ENCODE measurements at regions not wholly inside any gene's neighbourhood (a gene's known extent, or its start where the extent isn't known, plus 50 kb on each side); places are given as distances from the start of the nearest gene placed in this dataset.

DNA sequence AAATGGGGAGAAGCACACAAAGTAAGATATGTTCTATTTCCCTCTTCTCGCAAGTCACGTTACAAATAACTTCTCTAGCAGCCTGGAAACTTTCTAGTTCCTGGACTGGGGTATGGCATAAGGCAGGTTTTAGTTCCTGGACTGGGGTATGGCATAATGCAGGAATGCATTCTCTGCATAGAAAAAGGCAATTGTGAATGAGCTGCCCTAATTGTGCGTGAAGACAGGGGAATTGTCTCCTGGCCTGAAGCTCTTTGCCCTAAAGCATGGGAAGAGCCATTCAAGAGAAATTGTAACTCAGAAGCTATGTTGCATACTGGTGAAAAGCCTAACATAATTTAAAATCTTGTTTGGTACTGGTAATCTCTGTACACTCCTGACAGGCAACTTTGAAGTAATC, 54.3 kb upstream of the CBLB start:
- H3K27ac ChIP-seq, result no peak overlapping the region
- no peak overlapping the region for H3K4me3 ChIP-seq

DNA sequence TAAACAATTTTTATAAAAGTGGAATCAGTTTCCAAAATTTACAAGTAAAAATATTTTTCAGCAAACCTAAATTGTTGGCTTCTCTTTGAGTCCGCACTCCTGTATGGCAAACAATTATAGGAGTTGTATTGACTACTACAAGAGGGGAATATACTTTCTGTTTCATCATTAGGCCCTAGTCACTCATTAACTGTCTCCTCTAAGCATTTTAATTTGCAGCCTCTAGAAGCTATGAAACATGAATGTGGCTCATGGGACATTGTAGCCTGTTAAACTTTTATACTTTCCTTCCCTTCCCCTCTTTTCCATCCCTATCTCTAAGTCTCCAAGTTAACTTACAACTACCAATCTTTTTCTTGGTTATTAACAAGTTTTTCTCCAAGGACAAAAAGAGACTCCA, 58.9 kb upstream of the CBLB start:
- no peak overlapping the region for H3K4me3 ChIP-seq

DNA sequence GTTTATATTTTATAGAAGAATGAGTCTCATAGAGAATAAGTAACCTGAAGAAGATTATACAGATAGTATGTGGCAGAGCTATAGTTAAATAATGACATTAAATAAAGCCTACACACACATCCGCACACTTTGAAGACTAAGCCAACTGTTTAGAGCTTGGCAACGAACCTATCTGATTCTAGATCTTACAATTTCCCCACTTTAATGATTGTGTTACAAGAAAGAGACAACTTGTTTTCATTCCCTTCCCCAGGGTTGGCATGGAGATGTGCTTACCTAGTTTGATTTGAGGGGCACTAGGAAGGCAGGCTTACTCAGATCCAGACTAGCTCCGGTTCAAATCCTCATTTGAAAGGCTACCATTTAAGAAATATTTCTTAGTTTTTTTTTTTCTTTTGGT, 61.9 kb upstream of the CBLB start:
- Histone ChIP-seq H3K4me3 (no peak overlapping the region), H3K27ac (no peak overlapping the region)

More for the DNA sequence above, 58.9 kb upstream of the CBLB start:
- no peak overlapping the region for H3K27ac ChIP-seq

DNA sequence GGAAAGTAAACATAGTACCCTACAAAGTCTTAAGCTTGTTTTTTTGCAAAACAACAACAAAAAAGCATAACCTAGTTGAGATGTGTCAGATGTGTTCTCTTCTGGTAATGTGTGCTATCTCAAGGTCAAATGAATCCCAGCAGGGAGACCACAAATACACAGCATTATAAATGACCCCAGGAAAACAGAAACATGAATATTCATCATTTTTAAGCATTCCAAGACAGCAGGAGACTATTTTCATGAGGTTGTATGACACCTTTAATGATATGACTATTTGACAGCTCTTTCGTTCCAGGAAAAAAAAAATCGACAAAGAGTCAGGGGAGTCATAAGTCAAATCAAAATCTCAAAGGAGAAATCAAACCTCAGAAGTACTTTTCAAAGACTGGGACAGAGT, 62.7 kb upstream of the CBLB start:
- Histone ChIP-seq H3K4me3 (no peak overlapping the region), H3K27ac (no peak overlapping the region)

DNA sequence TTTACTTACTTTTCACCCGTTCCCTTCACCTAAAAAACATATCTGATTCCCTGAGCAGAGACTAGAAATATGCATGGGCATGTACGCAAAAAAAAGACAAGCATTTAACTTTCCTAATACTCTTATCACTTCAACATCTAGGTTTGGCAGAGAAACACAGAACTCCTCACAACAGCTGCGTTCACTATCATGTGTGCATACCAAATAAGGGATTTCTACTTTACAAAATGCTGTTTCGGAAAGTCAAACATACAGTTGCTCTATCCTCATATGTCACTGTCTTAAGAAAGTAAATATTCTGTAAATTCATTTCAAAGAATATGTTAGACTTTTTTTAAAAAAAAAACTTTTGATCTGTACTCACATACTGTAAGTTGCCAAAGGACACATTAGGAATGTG, 65.1 kb upstream of the CBLB start:
- no peak overlapping the region for H3K27ac ChIP-seq
- H3K4me3 ChIP-seq, result no peak overlapping the region

DNA sequence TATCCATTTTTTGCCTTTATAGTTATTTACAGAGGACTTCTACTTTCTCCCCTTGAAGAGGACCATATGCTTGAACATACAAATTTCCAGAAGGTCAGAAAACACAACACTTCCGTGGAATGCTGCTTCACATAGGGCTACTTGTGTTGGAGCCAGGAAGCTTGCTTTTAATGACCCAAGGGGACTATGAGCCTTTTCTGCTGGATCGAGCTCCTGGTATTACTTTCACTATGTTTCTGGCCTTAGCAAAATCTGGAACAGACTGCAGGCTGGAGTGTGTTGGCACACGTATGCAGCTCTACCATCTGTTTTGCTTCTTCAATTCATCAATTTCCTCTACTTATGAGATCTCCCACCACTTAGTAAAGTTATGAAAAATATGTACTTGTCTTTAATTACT, 69.3 kb upstream of the CBLB start:
- Histone ChIP-seq H3K4me3 (no peak overlapping the region), H3K27ac (peak overlapping the region in 2 of 21 experiments; percentile 20 to 44)

DNA sequence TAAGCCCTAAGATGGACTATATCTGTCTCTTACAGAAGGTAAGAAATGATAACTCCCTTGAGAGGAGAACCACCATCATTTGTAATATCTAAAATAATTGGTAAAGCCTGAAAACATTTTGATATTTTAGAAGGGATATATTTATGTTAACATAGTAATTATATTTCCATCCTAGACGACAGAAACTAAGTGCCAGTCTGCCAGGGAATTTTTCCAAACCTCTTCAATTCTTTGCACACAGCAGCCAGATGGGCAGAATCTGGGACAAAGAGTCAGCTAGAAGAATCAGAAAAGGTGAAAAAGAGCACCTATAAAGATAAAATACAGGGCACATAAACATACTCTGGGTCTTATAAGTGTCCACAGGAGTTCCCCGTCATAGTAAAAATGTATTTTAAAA, 70.0 kb upstream of the CBLB start:
- no peak overlapping the region for H3K4me3 ChIP-seq
- H3K27ac ChIP-seq, result no peak overlapping the region

DNA sequence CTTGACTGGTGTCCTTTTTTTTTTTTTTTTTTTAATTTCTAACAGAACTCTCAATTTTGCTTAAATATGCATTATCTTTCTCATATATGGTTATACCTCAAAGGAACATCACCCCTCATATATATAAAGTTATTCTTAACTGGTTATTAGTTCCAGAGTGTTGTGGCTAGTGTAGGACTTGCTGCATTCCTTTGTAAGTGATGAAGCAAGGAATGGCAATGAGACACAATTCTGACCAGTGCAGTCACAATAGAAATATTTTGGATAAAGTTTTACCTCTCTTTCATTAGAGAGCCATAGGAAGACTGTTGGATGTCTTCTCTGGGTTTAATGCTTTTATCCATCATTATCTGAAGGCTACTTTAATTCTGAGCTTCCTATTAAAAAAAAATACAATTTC, 75.5 kb upstream of the CBLB start:
- Histone ChIP-seq H3K4me3 (no peak overlapping the region), H3K27ac (no peak overlapping the region)

DNA sequence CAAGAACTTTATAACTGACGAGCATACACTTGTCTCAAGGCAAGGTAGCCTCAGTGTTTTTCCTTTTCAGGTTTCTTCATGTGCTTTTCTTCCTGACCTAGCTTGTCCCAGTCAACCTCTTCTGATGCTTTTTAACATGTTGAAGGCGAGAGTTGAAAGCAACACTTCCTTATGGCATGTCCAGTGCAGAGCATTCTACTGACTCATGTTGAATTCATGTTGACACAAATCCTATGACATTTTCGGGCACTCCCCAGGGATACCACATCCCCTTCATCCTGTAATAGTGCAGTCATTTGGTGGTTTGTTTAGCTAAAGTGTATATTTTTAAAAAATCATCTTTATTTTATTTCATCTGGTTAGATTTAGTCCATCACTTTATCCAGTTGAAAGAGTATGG, 75.9 kb upstream of the CBLB start:
- H3K4me3 ChIP-seq, result no peak overlapping the region
- H3K27ac ChIP-seq, result no peak overlapping the region

DNA sequence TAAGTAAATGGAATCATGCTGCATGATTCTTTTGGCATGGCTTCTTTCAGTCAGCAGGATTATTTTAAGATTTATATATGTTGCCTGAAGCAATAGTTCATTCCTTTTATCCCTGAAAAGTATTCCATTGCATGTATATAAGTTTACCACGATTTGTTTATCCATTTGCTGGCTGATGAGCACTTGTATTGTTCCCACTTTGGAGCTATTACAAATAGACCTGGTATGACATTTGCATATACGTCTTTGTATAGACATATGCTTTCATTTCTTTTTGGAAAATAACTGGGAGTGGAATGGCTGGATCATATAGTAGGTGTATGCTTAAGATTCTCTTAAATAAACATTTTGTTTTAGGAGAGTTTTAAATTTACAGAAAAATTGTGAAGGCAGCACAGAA, 79.3 kb upstream of the CBLB start:
- H3K4me3 ChIP-seq, result no peak overlapping the region
- no peak overlapping the region for H3K27ac ChIP-seq

DNA sequence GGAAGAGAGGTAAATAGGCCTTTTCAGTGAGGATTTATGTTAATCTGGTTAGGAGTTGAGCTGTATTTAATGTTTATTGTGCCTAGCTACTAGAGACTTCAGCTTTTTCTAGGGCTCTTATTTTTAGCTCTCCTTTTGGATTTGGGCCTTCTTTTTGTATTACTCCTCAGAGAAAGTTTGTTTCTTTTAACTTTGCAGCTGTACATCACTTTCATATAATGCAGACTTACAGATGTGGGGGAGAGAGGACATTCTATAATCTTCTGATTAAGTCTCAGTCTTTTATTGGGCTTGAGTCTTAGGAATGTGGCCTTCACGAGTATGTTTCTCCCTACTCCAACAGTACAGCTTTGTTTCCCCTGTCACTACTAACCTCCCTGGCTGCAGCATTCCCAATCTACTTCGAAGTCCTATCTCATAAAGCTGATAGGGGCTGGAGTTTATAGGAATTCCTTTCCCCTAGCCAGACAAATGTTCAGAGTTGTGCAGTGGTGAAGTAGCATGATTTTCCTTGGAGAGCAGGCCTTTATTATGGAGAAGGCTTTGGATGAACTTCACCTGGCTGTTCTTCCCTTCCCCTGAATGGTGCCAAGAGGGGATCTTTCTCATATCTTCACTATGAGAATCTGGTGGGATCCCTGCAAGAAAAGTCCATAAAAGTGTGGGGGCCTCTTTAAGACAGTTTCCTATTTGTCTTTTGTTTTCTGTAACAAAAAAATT, 82.2 kb upstream of the CBLB start:
- Histone ChIP-seq H3K4me3 (no peak overlapping the region), H3K27ac (no peak overlapping the region)

DNA sequence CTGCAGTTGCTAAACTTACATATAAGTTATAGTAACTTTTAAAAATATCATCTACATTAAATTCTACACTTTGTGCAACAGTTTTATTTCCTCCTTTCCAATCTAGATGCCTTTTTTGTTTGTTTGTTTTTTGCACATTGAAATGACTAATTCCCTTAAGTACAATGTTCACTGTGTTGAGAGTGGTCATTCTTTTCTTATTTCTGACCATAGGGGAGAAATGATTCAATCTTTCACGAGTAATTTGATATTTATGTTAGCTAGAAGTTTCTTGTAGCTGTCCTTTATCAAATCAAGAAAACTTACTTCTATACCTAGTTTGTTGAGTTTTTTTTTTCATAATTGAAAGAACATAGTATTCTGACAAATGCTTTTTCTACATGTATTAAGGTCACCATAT, 85.0 kb upstream of the CBLB start:
- no peak overlapping the region for H3K27ac ChIP-seq
- H3K4me3 ChIP-seq, result no peak overlapping the region

DNA sequence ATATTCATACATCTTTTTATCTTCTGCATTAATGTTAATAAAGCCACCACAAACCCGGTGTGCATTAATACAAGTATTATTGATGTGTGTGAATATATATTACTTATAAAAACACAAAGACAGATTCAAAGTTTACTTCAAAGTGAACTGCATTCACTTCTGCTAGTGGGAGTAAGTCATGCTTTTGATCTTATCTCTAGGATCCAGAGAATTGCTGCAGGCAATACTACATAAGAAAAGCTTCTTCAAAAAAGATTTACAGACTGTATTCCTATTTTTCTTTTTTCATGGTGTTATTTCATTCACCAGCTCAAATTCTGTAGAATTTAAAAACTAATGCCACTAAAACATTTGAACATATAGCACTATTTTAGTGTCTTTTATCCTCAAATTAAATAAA, 87.5 kb upstream of the CBLB start:
- no peak overlapping the region for H3K27ac ChIP-seq

DNA sequence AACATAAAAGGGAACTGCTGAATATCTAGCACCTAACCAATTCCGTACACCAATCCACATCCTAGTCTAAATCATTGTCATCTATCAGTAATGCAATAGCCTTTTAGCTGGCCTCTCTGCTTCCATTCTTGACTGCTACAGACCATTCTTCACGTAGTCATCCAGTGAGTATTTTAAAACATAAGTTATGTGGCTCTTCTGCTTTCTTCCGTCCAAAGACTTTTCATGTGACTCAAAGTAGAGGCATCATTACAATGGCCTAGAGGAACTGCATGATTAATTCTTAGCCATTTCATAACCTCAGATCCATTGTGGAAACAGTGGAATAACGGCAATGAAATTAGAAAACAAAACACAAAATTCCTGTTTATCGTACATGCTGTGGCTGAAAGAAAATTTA, 88.9 kb upstream of the CBLB start:
- Histone ChIP-seq H3K4me3 (no peak overlapping the region), H3K27ac (no peak overlapping the region)

More for the DNA sequence above, 87.5 kb upstream of the CBLB start:
- H3K4me3 ChIP-seq, result no peak overlapping the region

DNA sequence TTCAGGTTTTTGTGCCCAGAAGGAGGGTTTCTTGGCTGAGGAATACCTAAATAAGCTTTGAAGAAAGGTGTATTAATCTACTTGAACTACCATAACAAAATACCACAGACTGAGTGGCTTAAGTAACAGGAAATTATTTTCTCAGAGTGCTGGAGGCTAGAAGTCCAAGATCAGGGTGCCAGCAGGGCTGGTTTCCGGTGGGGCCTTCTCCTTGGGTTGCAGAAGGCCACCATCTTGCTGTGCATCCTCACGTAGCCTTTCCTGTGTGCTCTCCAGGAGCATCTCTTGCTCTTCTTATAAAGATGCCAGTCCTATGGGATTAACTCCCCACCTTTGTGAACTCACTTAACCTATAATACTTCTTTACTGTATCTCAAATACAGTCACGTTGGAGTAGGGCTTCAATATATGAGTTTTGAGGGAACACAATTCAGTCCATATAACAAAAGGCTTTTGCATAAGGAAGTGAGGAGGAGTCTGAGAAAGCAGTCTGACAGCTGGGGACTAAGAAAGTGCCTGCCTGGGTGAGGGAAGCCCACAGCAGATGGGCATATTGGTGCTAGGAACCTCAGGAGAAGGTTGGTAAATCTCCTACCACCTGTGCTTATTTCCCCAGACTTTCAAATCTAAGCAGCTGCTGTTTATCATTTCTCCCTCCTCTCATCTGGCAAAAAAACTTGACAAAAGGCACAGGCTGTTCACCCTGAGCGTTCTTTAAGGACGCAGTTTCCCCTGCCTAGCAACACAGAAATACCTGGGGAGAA, 89.6 kb upstream of the CBLB start:
- H3K27ac ChIP-seq, result no peak overlapping the region
- no peak overlapping the region for H3K4me3 ChIP-seq

DNA sequence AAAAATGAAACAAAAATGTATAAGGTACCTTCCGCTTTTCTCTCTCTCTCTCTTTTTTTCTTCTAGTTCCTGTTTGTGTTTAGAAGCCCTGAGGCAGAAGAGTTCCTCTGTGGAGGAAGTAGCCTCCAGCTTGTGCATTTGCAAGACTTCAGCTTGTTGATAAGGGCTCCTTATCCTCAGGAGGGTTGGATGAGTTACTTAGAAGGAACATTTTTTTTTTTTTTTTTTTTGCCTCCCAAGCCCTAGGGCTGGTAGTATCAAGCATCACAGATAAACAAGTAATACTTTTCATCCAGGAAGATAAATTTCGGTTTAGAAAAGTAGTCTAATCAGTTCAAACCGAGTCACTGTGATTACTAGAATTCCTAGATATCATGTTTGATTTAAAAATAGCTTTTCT, 91.0 kb upstream of the CBLB start:
- H3K4me3 ChIP-seq, result no peak overlapping the region
- H3K27ac ChIP-seq, result no peak overlapping the region

DNA sequence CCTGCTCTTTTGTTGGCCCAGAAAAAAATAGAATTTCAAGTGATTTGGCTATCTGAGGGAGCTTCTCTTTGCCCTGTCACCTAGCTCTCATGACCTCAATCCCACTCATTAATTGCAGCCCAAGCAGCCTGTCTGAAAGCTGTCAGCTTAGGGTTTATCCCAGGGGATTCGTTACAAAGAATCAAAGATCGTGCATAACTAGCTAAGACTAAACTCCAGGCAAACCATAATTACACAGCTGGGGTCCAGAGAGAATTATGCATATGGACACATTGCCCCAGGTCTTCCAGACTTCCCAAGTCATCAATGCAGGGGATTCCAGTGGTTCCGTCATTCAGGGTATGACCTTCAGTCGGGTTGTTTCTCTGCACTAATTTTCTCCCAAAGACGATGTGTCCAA, 91.6 kb upstream of the CBLB start:
- Histone ChIP-seq H3K27ac (no peak overlapping the region), H3K4me3 (no peak overlapping the region)

DNA sequence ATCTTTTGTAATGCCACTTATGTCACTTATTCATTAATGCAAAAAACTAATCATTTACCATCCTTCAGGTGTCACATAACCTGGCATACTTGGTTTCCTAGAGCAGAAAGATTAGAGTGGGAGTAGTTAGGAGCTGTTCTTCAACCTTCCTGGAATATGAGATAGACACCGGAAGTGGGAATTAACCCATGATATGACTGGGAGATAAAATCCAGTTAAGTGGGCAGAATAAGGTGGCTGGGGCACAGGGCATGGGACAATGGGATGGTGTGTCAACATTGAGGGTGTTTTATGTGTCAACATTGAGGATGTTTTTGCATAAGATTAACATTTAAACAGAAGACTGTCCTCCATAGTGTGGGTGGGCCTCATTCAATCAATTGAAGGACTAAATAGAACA, 94.3 kb upstream of the CBLB start:
- H3K4me3 ChIP-seq, result no peak overlapping the region
- no peak overlapping the region for H3K27ac ChIP-seq

DNA sequence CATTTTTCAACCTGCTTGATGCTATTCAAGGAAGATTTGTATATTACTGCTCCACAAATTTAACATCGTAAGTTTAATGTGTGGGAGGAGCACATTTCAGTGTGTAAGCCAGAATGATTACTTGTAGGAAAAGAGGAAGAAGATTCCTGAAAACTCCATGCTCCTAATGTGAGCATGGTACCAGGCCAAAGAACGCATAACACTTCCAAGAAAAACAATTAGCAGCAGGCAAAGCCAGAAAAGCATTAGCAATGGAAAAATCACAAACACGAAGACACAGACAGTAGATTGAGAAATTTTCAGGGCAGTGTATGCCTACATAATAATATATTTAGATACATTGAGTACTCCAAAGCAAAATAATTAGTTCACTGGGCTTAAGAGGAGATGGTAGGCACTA, 96.6 kb upstream of the CBLB start:
- Histone ChIP-seq H3K4me3 (no peak overlapping the region), H3K27ac (peak overlapping the region in 3 of 21 experiments; percentile 14 to 42 (median 24))

DNA sequence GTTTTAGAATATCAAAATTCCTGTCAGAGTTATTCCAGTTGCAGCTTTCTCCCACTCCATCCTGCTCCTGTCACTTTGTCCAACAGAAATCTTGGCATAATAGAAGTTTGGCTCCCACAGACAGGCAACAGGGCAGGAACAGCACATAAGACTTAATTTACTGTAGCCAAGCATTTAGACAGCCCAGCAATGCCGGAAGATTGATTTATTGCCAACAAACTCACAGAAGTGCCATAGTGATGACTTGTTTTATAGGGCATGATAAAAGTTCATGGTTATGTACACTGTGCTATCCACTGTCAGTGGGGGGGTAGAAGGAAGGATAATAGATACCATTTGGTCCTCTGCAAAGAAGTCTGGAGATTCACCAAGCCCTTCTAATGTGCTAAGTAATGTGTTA, 98.3 kb upstream of the CBLB start:
- no peak overlapping the region for H3K27ac ChIP-seq
- no peak overlapping the region for H3K4me3 ChIP-seq

DNA sequence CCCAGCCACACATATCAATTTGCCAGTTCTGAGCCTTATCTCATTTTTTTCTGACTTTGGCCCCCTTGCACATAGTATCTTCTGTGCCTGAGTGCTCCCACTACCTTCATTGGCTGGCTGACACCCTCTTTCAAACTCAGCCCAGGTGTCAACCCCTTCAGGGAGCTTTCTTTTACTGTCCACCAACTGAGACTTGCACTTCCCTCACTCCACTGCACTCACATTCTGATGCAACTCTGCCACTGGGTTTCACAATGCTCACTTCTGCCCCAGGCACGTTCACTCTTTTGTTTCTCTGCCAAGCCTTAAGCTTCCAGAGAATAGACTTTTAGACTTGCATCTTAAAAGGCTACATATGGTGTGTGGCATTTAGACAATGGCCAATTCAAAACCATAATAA, 101.5 kb upstream of the CBLB start:
- H3K27ac ChIP-seq, result no peak overlapping the region
- no peak overlapping the region for H3K4me3 ChIP-seq

DNA sequence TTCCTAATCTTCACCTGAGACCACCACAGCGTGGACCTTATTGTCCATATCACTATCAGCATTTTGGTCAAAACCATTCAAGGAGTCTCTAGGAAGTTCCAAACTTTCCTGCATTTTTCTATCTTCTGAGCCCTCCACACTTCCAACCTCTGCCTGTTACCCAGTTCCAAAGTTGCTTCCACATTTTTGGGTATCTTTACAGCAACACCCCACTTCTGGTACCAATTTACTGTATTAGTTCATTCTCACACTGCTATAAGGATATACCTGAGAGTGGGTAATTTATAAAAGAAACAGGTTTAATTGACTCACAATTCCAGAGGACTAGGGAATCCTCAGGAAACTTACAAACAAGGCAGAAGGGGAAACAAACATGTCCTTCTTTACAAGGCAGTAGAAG, 103.3 kb upstream of the CBLB start:
- no peak overlapping the region for H3K4me3 ChIP-seq
- no peak overlapping the region for H3K27ac ChIP-seq
